RWPE1 (cell line): ENCODE measurements at regions not wholly inside any gene's neighbourhood (a gene's known extent, or its start where the extent isn't known, plus 50 kb on each side); places are given as distances from the start of the nearest gene placed in this dataset.

Experiments used
- CTCF ChIA-PET: fragments of 350-600 bp; sonication (Branson Sonifier 250); formaldehyde crosslinking; extraction: SDS; loops from one replicate; lab custom pipeline; 2021; lab: Yijun Ruan, JAX
- POLR2A ChIA-PET: fragments of 400-600 bp; formaldehyde crosslinking; extraction: SDS; loops from one replicate; lab custom pipeline; 2020; ENCODE audit warnings: antibody characterized with exemption; ENCODE audit not compliant: low non-redundant PET; lab: Yijun Ruan, JAX
- DNase-seq: peaks from one replicate; pipeline ENCODE4 v3.0.0; 2012; ENCODE audit warnings: low spot score
- H3K27ac ChIP-seq: fragments of 450-650 bp; 2 replicates; pipeline ENCODE4 v1.5.1; 2017
- CTCF ChIP-seq: fragments of 450-650 bp; conservative IDR thresholded peaks from 2 replicates; pipeline ENCODE4 v1.5.1; 2017; ENCODE audit warnings: low read depth, mild to moderate bottlenecking

- TF ChIP-seq CTCF, result no peak
- POLR2A ChIA-PET, result no interaction called here
- H3K27ac ChIP-seq, result no peak overlapping the region
- CTCF ChIA-PET, result no interaction called here
- DNase-seq, result no peak
Observed at GRCh38 chr1:168972887-168973286, 133.6 kb upstream of the ATP1B1 start.

GRCh38 chr1:168974117-168974516 is 132.4 kb upstream of the ATP1B1 start:
- no peak overlapping the region for H3K27ac ChIP-seq
- no peak for DNase-seq
- ChIA-PET CTCF (no interaction called here), POLR2A (no interaction called here)
- TF ChIP-seq CTCF, result no peak

- ChIA-PET CTCF (no interaction called here), POLR2A (no interaction called here)
- no peak for TF ChIP-seq CTCF
- no peak overlapping the region for H3K27ac ChIP-seq
- no peak for DNase-seq
Observed at GRCh38 chr1:168974611-168975010, 131.9 kb upstream of the ATP1B1 start.

- no peak for DNase-seq
- CTCF ChIA-PET, result interaction anchor here (0.6 kb wide), 1 partner anchor 57 kb away, joined by 3 read pairs; no protein-coding TSS in a partner anchor
- POLR2A ChIA-PET, result no interaction called here
- no peak for TF ChIP-seq CTCF
- no peak overlapping the region for H3K27ac ChIP-seq
Observed at GRCh38 chr1:168976267-168976666, 130.2 kb upstream of the ATP1B1 start.

GRCh38 chr1:168977618-168978017 is 128.9 kb upstream of the ATP1B1 start:
- ChIA-PET POLR2A (interaction anchor here (0.5 kb wide), 1 partner anchor 1075 kb away, joined by 3 read pairs; no protein-coding TSS in a partner anchor), CTCF (no interaction called here)
- no peak for TF ChIP-seq CTCF
- no peak for DNase-seq
- no peak overlapping the region for H3K27ac ChIP-seq

GRCh38 chr1:168979276-168979675 is 127.2 kb upstream of the ATP1B1 start:
- CTCF ChIA-PET, result no interaction called here
- POLR2A ChIA-PET, result no interaction called here

More at GRCh38 chr1:168979276-168979675, 127.2 kb upstream of the ATP1B1 start:
- no peak for TF ChIP-seq CTCF
- no peak overlapping the region for H3K27ac ChIP-seq
- DNase-seq, result no peak
